Adrenal gland (tissue), 5 donors: ENCODE measurements at regions not wholly inside any gene's neighbourhood (a gene's known extent, or its start where the extent isn't known, plus 50 kb on each side); places are given as distances from the start of the nearest gene placed in this dataset.

Experiments
- CTCF ChIP-seq, 6 experiments: fragments of 450-650 bp in 4 of 6; fragments of 200-600 bp in 2 of 6; sonication (generic) in 1 of 6; IDR thresholded peaks; 1 replicate in 5 of 6; 2 replicates in 1 of 6; pipeline versions ENCODE4 v1.5.1 to v1.8.0; 2016 to 2021; ENCODE audit warnings: antibody characterized with exemption in 6 of 6, mild to moderate bottlenecking in 2 of 6, moderate library complexity in 1 of 6
- POLR2A ChIP-seq, 2 donors: fragments of 450-650 bp; IDR thresholded peaks; one replicate each; pipeline ENCODE4 v1.6.1; 2017; ENCODE audit warnings: antibody characterized with exemption in 2 of 2, mild to moderate bottlenecking in 2 of 2, moderate library complexity in 1 of 2
- donor health status: DM: no; HTN: no; CAD: no.

DNA sequence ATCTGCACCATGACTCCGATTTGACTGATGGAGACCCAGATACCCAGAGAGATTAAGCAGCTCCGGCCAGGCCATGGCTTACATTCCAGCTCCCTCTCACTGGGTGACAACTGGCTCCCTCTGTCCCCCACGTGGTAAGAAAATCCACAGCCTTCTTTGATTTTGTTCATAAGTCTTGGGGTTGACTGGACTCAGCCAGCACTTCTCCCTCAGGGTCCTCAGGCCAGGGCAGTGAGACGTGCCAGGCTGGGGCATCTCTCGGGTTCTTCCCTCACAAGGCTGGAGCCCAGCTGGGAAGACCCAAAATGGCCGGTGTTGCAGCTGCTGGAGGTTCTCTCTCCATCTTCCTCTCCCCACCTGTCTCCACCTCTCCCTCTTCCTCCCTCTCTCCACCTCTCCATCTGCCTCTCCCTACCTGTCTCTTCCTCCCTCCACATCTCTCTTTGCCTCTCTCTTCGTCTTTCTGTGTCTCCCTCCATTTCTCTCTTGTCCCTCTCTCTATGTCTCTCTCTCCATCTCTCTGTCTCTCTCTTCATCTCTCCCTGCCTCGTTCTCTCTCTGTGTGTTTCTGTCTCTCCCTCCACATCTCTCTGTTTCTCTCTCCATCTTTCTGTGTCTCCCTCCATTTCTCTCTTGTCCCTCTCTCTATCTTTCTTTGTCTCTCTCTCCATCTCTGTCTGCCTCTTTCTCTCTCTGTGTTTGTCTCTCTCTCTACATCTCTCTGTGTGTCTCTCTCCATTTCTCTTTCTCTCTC lies 105.3 kb downstream of the FOXL1 start:
- TF ChIP-seq CTCF (IDR thresholded peaks at IDR 0.05) (no peak), POLR2A (IDR thresholded peaks at IDR 0.05) (no peak)
